Tibial nerve (tissue), 4 donors: ENCODE measurements at regions not wholly inside any gene's neighbourhood (a gene's known extent, or its start where the extent isn't known, plus 50 kb on each side); places are given as distances from the start of the nearest gene placed in this dataset.

Experiments used
- DNase-seq, 2 donors: peaks; one replicate each; pipeline ENCODE4 v3.0.0-alpha.2; 2019; ENCODE audit warnings: low spot score in 2 of 2
- H3K27ac ChIP-seq, 4 donors: fragments of 200-600 bp; sonication (generic) in 3 of 4; one replicate each; pipeline ENCODE4 v1.5.1; 2017 to 2019; ENCODE audit warnings: mild to moderate bottlenecking in 1 of 4
- H3K27me3 ChIP-seq, 2 donors: fragments of 200-600 bp; sonication (generic) in 1 of 2; one replicate each; pipeline versions ENCODE4 v1.5.1 to v1.6.0; 2017 to 2019
- H3K36me3 ChIP-seq, 3 donors: fragments of 200-600 bp; sonication (generic); one replicate each; pipeline ENCODE4 v1.5.1; 2018 to 2019
- H3K4me1 ChIP-seq, 4 donors: fragments of 200-600 bp; sonication (generic) in 3 of 4; one replicate each; pipeline ENCODE4 v1.5.1; 2017 to 2019
- H3K4me3 ChIP-seq, 4 donors: fragments of 200-600 bp; sonication (generic) in 3 of 4; one replicate each; pipeline ENCODE4 v1.5.1; 2017 to 2019; ENCODE audit warnings: mild to moderate bottlenecking in 1 of 4, moderate library complexity in 1 of 4
- H3K9me3 ChIP-seq, 4 donors: fragments of 200-600 bp; sonication (generic) in 3 of 4; one replicate each; pipeline ENCODE4 v1.5.1; 2017 to 2019
- EP300 ChIP-seq, 2 donors: sonication (generic); formaldehyde crosslinking; IDR thresholded peaks; one replicate each; pipeline ENCODE4 v1.6.1; 2017; ENCODE audit warnings: antibody characterized with exemption in 2 of 2, mild to moderate bottlenecking in 1 of 2
- POLR2A ChIP-seq, 2 donors: fragments of 450-650 bp; IDR thresholded peaks; one replicate each; pipeline ENCODE4 v1.6.1; 2017; ENCODE audit warnings: antibody characterized with exemption in 2 of 2, mild to moderate bottlenecking in 2 of 2, moderate library complexity in 2 of 2
- WGBS, 2 donors: methylation state at CpG; one replicate each; pipeline ENCODE4 v1.1.5; 2018; 5-methylcytosine and 5-hydroxymethylcytosine counted together
- TF ChIP-seq, protein P1 (sequence below), 5 experiments: fragments of 200-600 bp in 3 of 5; fragments of 450-650 bp in 2 of 5; sonication (generic) in 3 of 5; IDR thresholded peaks; one replicate each; pipeline ENCODE4 v1.5.1; 2016 to 2019; ENCODE audit warnings: antibody characterized with exemption in 5 of 5, mild to moderate bottlenecking in 3 of 5, moderate library complexity in 2 of 5

DNA sequence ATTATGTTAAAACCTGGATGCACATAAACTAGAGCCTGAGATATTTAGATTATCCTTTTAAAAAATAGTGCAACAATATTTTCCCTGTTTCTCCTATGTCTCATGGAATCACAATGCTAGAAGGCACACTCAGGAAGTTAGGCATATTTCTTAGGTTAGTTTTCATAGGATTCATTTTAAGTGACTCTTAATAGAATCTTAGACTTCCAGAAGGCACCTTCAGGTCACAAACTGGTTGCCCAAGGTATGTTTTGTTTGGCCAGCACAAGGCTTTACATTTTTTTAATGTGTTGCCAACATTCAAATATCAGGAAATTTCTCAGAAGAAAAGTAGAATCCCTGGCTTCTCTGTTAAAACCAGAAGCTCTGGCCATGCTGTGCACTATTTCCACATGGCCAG, 129.3 kb downstream of the LNPK start:
- H3K4me3 ChIP-seq = no peak overlapping the region
- no peak overlapping the region for H3K27ac ChIP-seq
- no peak for DNase-seq
- no peaks in the 10 kb centered on the region for H3K27me3 ChIP-seq
- no peaks in the 10 kb centered on the region for H3K36me3 ChIP-seq
- no peaks in the 10 kb centered on the region for H3K4me1 ChIP-seq
- H3K9me3 ChIP-seq = no peaks in the 10 kb centered on the region
- TF ChIP-seq POLR2A (IDR thresholded peaks at IDR 0.05) = no peak

DNA sequence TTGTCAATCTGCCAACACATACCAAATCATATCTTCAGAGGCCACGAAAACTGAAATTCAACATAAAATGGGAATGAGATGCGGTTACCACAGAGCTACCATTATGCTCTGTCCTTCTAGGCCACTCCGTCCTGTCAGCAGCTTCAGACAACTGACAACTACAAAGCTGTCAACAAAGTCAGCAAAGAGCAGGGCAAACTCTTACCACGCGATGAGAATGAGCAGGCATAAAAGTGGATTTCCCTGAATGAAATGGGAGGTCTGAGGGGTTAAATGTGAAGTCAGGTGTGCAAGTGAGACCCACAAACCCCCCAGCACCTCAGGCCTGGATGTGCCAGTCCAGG, 130.1 kb downstream of the LNPK start:
- TF ChIP-seq POLR2A (IDR thresholded peaks at IDR 0.05) (no peak), EP300 (IDR thresholded peaks at IDR 0.05) (no peak)
- TF ChIP-seq, protein P1, sequence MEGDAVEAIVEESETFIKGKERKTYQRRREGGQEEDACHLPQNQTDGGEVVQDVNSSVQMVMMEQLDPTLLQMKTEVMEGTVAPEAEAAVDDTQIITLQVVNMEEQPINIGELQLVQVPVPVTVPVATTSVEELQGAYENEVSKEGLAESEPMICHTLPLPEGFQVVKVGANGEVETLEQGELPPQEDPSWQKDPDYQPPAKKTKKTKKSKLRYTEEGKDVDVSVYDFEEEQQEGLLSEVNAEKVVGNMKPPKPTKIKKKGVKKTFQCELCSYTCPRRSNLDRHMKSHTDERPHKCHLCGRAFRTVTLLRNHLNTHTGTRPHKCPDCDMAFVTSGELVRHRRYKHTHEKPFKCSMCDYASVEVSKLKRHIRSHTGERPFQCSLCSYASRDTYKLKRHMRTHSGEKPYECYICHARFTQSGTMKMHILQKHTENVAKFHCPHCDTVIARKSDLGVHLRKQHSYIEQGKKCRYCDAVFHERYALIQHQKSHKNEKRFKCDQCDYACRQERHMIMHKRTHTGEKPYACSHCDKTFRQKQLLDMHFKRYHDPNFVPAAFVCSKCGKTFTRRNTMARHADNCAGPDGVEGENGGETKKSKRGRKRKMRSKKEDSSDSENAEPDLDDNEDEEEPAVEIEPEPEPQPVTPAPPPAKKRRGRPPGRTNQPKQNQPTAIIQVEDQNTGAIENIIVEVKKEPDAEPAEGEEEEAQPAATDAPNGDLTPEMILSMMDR (IDR thresholded peaks at IDR 0.05) = no peak
- H3K27ac ChIP-seq = no peak overlapping the region
- WGBS, 2 donors = 61 to 76% methylated on average over 5 of the region's 5 CpGs

DNA sequence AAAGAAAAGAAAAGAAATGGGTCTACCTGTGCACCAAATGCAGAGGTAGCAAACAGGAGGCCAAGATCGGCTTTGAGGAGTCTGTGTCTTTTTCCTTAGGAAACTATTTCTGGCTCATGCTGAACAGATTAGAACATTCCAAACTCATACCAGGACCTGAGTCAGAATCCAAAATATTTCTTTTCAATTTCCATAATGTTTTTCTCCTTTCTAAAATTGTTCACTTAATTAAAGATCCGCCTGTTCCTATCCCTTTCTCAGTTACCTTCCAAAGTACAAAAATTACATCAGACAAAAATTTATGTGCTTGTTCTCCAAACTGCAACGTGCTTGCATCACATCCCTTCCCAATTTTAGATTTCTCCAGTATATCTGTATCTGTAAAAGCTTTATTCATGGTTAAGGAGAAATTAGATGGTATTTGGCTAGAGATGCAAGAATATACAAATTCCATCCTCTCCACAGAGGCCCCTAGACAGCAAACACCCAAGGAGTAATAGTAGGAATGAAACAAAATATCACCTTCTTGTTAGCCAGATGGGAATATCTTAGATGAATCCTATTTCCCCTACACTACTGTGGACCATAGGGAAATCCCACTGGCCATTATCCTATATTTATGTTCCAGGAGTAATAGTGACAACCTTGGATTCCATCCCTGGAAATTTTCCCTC, 130.6 kb downstream of the LNPK start:
- no peaks in the 10 kb centered on the region for H3K27me3 ChIP-seq
- no peaks in the 10 kb centered on the region for H3K9me3 ChIP-seq
- H3K4me3 ChIP-seq = no peak overlapping the region
- H3K36me3 ChIP-seq = no peaks in the 10 kb centered on the region
- no peak overlapping the region for H3K27ac ChIP-seq
- no peaks in the 10 kb centered on the region for H3K4me1 ChIP-seq
- TF ChIP-seq EP300 (IDR thresholded peaks at IDR 0.05) (no peak), POLR2A (IDR thresholded peaks at IDR 0.05) (no peak)
- TF ChIP-seq, protein P1 (IDR thresholded peaks at IDR 0.05) = no peak
- 58 to 65% methylated on average over 3 of the region's 3 CpGs for WGBS, 2 donors
- DNase-seq = no peak

More for the DNA sequence above, 130.1 kb downstream of the LNPK start:
- H3K27me3 ChIP-seq = no peaks in the 10 kb centered on the region
- no peaks in the 10 kb centered on the region for H3K4me1 ChIP-seq
- H3K4me3 ChIP-seq = no peak overlapping the region
- H3K36me3 ChIP-seq = no peaks in the 10 kb centered on the region
- DNase-seq = no peak
- no peaks in the 10 kb centered on the region for H3K9me3 ChIP-seq

DNA sequence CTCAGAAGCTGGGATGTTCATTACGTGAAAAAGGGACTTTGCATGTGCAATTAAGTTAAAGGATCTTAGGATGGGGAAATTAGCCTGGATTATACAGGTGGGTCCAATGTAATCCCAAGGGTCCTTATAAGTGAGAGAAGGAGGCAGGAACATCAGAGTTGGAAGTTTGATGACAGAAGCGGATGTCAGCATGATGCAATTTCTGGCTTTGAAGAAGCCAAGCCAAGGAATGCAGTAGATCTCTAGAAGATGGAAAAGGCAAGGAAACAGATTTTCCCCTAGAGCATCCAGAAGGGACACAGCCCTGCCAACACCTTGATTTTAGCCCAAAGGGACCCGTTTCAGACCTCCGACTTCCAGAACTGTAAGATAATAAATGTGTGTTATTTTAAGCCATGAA, 136.4 kb downstream of the LNPK start:
- H3K27ac ChIP-seq = no peak overlapping the region
- no peaks in the 10 kb centered on the region for H3K4me1 ChIP-seq
- 78 to 95% methylated on average over 4 of the region's 4 CpGs for WGBS, 2 donors
- DNase-seq = no peak
- H3K4me3 ChIP-seq = no peak overlapping the region
- TF ChIP-seq EP300 (IDR thresholded peaks at IDR 0.05) (no peak), POLR2A (IDR thresholded peaks at IDR 0.05) (no peak)
- TF ChIP-seq, protein P1 (IDR thresholded peaks at IDR 0.05) = no peak
- H3K36me3 ChIP-seq = no peaks in the 10 kb centered on the region
- H3K9me3 ChIP-seq = no peaks in the 10 kb centered on the region
- H3K27me3 ChIP-seq = no peaks in the 10 kb centered on the region

DNA sequence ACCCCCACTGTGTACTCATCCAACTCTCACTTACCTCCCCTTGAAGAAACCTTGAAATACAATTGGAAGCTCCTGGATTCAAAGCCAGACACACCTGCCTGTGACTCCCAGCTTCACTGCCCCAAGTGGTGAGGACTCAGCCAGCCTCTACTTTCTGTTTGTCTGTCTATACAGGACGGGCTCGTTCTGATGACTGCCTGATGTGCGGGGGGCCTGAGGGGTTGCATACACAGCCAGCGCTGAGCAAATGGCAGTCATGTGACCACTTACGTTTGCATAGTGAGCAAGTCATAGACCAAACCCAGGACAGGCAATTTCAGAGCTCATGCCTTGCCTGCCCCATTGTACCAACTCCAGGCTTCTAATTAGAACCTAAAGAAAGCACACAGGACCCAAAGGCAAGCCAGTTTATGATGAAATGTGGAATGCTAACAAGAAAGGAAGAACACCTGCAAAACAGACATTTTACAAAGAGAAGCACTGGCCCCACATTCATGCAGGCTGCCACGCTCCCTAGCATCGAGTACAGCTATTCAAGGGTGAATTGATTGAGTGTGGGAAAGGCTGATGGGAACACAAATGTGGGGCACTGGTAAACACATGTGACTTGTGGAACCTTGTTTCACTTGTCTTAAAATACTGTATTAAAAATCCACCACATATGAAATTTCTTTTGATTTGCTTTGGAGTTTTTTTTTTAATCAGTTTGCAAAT, 137.8 kb downstream of the LNPK start:
- no peaks in the 10 kb centered on the region for H3K36me3 ChIP-seq
- no peak for DNase-seq
- H3K27ac ChIP-seq = no peak overlapping the region
- H3K4me1 ChIP-seq = no peaks in the 10 kb centered on the region
- TF ChIP-seq, protein P1 (IDR thresholded peaks at IDR 0.05) = no peak
- TF ChIP-seq POLR2A (IDR thresholded peaks at IDR 0.05) (no peak), EP300 (IDR thresholded peaks at IDR 0.05) (no peak)
- WGBS, 2 donors = 57 to 65% methylated on average over 7 of the region's 7 CpGs
- H3K9me3 ChIP-seq = no peaks in the 10 kb centered on the region
- H3K4me3 ChIP-seq = no peak overlapping the region
- H3K27me3 ChIP-seq = no peaks in the 10 kb centered on the region
